GM10266 (cell line): ENCODE measurements at regions not wholly inside any gene's neighbourhood (a gene's known extent, or its start where the extent isn't known, plus 50 kb on each side); places are given as distances from the start of the nearest gene placed in this dataset.

Experiments
- DNase-seq: peaks from one replicate; pipeline ENCODE4 v3.0.0; 2012; ENCODE audit errors: extremely low spot score
- TF ChIP-seq, protein P1 (sequence below): IDR thresholded peaks from 2 replicates; pipeline ENCODE4 v1.5.1; 2012; ENCODE audit warnings: mild to moderate bottlenecking, low read depth; ENCODE audit not compliant: control insufficient read depth, insufficient read depth; ENCODE audit errors: missing control alignments

DNA sequence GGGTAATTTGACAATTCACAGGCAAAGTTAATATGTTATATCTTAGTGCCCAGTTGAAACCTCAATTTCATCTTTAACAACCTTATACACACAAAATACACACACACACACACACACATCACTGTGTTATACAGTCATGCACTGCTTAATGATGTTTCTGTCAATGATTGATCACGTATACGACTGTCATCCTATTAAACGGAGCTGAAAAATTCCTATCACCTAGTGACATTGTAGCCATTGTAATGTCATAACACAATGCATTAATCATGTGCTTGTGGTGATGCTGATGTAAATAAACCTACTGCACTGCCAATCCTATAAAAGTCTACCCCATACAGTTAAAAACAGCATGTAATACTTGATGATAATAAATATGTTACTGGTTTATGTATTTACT is 64.8 kb upstream of the HLA-E start:
- no peak for DNase-seq
- TF ChIP-seq, protein P1, sequence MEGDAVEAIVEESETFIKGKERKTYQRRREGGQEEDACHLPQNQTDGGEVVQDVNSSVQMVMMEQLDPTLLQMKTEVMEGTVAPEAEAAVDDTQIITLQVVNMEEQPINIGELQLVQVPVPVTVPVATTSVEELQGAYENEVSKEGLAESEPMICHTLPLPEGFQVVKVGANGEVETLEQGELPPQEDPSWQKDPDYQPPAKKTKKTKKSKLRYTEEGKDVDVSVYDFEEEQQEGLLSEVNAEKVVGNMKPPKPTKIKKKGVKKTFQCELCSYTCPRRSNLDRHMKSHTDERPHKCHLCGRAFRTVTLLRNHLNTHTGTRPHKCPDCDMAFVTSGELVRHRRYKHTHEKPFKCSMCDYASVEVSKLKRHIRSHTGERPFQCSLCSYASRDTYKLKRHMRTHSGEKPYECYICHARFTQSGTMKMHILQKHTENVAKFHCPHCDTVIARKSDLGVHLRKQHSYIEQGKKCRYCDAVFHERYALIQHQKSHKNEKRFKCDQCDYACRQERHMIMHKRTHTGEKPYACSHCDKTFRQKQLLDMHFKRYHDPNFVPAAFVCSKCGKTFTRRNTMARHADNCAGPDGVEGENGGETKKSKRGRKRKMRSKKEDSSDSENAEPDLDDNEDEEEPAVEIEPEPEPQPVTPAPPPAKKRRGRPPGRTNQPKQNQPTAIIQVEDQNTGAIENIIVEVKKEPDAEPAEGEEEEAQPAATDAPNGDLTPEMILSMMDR = no peak
